Tibial nerve (tissue), 3 donors: ENCODE measurements at regions not wholly inside any gene's neighbourhood (a gene's known extent, or its start where the extent isn't known, plus 50 kb on each side); places are given as distances from the start of the nearest gene placed in this dataset.

ENCODE experiments used
- POLR2A ChIP-seq, 2 donors: fragments of 450-650 bp; IDR thresholded peaks; one replicate each; pipeline ENCODE4 v1.6.1; 2017; ENCODE audit warnings: antibody characterized with exemption in 2 of 2, mild to moderate bottlenecking in 2 of 2, moderate library complexity in 2 of 2
- TF ChIP-seq, protein P1 (sequence below), 5 experiments: fragments of 200-600 bp in 3 of 5; fragments of 450-650 bp in 2 of 5; sonication (generic) in 3 of 5; IDR thresholded peaks; one replicate each; pipeline ENCODE4 v1.5.1; 2016 to 2019; ENCODE audit warnings: antibody characterized with exemption in 5 of 5, mild to moderate bottlenecking in 3 of 5, moderate library complexity in 2 of 5

DNA sequence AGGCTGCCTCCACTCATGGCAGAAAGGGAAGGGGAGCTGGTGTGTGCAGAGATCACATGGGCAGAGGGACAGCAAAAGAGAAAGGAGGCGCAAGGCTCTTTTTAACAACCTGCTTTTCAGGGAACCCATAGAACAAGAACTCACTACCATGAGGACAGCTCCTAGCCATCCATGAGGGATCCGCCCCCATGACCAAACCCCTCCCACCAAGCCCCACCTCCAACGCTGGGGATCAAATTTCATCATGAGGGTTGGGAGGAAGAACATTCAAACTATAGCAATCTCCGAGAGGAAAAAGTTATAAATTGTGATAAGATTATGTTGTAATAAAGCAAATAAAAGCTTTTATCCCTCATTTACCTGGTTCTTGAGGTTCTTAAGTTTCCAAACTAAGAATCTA is 84.7 kb upstream of the LMCD1 start:
- TF ChIP-seq, protein P1, sequence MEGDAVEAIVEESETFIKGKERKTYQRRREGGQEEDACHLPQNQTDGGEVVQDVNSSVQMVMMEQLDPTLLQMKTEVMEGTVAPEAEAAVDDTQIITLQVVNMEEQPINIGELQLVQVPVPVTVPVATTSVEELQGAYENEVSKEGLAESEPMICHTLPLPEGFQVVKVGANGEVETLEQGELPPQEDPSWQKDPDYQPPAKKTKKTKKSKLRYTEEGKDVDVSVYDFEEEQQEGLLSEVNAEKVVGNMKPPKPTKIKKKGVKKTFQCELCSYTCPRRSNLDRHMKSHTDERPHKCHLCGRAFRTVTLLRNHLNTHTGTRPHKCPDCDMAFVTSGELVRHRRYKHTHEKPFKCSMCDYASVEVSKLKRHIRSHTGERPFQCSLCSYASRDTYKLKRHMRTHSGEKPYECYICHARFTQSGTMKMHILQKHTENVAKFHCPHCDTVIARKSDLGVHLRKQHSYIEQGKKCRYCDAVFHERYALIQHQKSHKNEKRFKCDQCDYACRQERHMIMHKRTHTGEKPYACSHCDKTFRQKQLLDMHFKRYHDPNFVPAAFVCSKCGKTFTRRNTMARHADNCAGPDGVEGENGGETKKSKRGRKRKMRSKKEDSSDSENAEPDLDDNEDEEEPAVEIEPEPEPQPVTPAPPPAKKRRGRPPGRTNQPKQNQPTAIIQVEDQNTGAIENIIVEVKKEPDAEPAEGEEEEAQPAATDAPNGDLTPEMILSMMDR (IDR thresholded peaks at IDR 0.05), result no peak
- no peak for TF ChIP-seq POLR2A (IDR thresholded peaks at IDR 0.05)
